AG08396 (cell line): ENCODE measurements at regions not wholly inside any gene's neighbourhood (a gene's known extent, or its start where the extent isn't known, plus 50 kb on each side); places are given as distances from the start of the nearest gene placed in this dataset.
"Not testable (repeated sequence)": the region's sequence is repeated elsewhere in the genome, so short reads cannot be mapped to it uniquely, and the experiment has no call there.

Experiments used
- DNase-seq: peaks from one replicate; pipeline ENCODE4 v3.0.0; 2012; ENCODE audit warnings: low spot score, mixed read lengths

DNA sequence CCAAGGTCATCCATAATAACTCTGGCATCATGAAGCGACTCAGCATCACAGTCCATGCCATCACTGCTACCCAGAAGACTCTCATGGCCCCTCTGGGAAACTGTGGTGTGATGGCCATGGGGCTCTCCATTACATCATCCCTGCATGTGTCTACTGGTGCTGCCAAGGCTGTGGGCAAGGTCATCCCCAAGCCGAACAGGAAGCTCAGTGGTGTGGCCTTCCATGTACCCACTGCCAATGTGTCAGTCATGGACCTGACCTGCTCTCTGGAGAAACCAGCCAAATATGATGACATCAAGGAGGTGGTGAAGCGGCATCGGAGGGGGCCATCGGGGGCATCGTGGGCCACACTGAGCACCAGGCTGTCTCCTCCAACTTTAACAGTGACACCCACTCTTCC lies 65.1 kb upstream of the ARHGAP29 start:
- DNase-seq = no peak

DNA sequence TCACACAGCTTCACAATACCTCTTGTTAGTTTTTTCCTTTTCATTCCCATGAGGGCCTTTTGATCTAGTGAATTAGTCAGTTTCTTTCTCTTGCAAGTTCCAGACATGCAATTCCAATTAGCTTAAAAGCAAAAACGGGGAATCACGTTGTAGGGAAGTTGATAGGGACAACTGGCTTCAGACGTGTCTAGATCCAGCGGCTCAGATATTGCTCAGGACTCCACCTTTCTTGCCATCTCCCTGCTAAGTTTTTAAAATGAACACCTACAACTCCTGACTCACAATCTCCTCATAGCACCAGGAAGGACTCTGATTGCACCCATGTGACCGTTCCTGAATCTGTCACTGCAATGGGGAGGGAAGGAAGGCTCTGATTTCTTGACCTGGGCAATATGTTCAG lies 63.8 kb upstream of the ARHGAP29 start:
- DNase-seq = no peak

- DNase-seq = no peak
These were observed 63.3 kb upstream of the ARHGAP29 start for GRCh38 chr1:94300731-94301130.

DNA sequence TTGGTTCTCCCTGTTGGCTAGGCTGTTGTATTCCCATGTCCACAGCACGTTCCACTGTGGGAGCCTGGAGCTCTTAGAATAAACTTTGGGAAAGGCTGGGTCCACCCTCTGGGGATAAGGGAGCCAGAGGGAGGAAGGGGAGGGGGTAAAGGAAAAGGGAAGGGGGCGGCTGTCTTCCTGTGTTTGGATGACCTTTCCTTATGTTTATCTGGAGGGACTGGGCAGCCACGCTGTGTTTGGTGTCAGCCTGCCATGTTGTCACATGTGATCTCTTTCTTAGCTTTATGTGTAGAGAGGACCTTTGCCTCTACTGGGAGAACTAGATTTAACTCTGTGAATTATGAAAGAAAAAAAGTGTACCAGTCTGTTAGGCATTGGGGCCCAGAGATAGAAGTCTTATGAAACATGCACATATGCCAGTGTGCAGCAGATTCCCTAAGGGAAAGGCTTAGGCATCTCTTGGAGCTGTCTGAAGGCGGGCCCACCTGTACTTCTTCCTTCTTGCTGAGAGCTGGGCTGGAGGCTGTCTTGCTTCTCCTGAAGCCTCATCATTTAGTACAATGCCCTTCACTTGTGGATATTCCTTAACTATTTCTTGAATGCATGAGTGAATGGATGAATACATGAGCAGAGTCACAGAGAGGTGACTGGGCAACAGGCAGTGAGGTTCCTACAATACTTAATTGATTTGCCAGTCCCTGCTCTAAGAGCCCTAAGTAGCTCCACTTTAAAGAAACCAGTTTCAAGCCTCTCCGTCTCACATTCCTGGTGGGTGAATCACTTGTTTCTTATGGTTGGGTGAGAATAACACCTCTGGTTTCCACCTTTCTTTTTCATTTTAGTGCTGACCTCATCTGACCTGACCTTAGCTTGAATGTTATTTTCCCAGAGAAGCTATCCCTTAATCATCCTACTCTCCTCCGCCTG lies 62.5 kb upstream of the ARHGAP29 start:
- peak; percentile 12 for DNase-seq

DNA sequence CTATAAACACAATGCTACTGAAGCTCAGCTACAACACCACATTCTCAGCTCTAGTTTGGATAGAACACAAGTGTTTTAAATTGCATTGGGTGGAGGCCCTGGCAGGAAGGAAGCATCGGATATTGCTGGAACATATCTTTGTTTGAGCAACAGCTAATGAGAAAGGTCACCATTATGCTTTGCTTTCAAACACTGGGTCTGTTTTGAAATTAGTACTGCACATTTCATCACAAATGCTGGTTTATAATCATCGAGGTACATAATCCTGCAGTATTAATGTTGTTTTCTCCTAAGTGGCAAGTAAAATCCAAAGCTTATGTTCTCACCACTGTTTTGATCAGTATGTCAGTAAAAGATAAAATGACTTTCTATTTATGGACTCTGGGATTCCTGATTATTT lies 61.5 kb upstream of the ARHGAP29 start:
- DNase-seq = no peak

- no peak for DNase-seq
These were observed 58.6 kb upstream of the ARHGAP29 start for GRCh38 chr1:94296018-94296417.

GRCh38 chr1:94292978-94293377 lies 55.6 kb upstream of the ARHGAP29 start:
- not testable (repeated sequence) for DNase-seq

GRCh38 chr1:94289244-94289643 lies 51.9 kb upstream of the ARHGAP29 start:
- DNase-seq = not testable (repeated sequence)
